C4-2B (cell line): ENCODE measurements at regions not wholly inside any gene's neighbourhood (a gene's known extent, or its start where the extent isn't known, plus 50 kb on each side); places are given as distances from the start of the nearest gene placed in this dataset.
"Not testable (repeated sequence)": the region's sequence is repeated elsewhere in the genome, so short reads cannot be mapped to it uniquely, and the experiment has no call there.

Experiments
- H3K27ac ChIP-seq: fragments of 450-650 bp; 2 replicates; pipeline ENCODE4 v1.5.1; 2017
- CTCF ChIP-seq: fragments of 450-650 bp; conservative IDR thresholded peaks from 2 replicates; pipeline ENCODE4 v1.5.1; 2017; ENCODE audit warnings: mild to moderate bottlenecking
- ZFX ChIP-seq: fragments of 450-650 bp; IDR thresholded peaks from 2 replicates; pipeline ENCODE4 v1.6.1; 2017

GRCh38 chr22:47354668-47355387 is 592.4 kb downstream of the TBC1D22A start:
- no peak for TF ChIP-seq CTCF
- no peak for TF ChIP-seq ZFX
- H3K27ac ChIP-seq: no peak overlapping the region

GRCh38 chr22:47352920-47353700 is 590.7 kb downstream of the TBC1D22A start:
- no peak for TF ChIP-seq ZFX
- TF ChIP-seq CTCF: no peak
- H3K27ac ChIP-seq: no peak overlapping the region

- peak overlapping the region; percentile 11 for H3K27ac ChIP-seq
- no peak for TF ChIP-seq CTCF
These were observed 589.6 kb downstream of the TBC1D22A start for GRCh38 chr22:47351836-47352579.

- not testable (repeated sequence) for H3K27ac ChIP-seq
These were observed 583.8 kb downstream of the TBC1D22A start for GRCh38 chr22:47346287-47346686.

- TF ChIP-seq CTCF (no peak), ZFX (no peak)
- no peak overlapping the region for H3K27ac ChIP-seq
These were observed 582.6 kb downstream of the TBC1D22A start for GRCh38 chr22:47345025-47345424.

GRCh38 chr22:47344414-47344813 is 582.0 kb downstream of the TBC1D22A start:
- TF ChIP-seq ZFX (no peak), CTCF (no peak)
- no peak overlapping the region for H3K27ac ChIP-seq

- TF ChIP-seq ZFX (no peak), CTCF (no peak)
These were observed 581.2 kb downstream of the TBC1D22A start for GRCh38 chr22:47343611-47344010.

More at GRCh38 chr22:47343611-47344010, 581.2 kb downstream of the TBC1D22A start:
- H3K27ac ChIP-seq: no peak overlapping the region
